ENCODE measurements at regions not wholly inside any gene's neighbourhood (a gene's known extent, or its start where the extent isn't known, plus 50 kb on each side); places are given as distances from the start of the nearest gene placed in this dataset.

DNA sequence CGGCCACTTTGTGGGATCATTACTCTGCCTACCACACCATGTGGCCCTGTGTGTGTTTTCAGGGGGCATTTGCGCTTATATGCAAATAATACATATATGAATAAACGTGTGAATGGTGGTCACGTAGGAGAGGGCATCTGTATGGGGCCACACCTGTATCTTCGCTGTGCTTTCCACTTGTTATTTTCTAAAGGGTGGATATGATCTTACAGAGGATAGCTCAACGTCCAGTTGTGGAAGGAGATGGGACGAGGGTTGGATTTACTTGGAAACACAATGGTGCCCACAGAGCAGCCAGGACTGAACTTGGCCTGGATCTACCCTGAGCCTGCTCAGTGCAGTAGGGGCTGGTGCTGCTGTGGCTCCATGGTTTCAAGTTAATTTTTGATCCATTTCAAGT, 93.3 kb downstream of the YTHDF1 start:
- Mint-ChIP-seq H3K27me3 (peaks cover 2% of the 10 kb centered on the region), H3K27ac (no peak overlapping the region), H3K4me1 (no peaks in the 10 kb centered on the region), H3K4me3 (no peak overlapping the region), H3K9me3 (no peaks in the 10 kb centered on the region), H3K36me3 (no peaks in the 10 kb centered on the region)
- no peak for DNase-seq

DNA sequence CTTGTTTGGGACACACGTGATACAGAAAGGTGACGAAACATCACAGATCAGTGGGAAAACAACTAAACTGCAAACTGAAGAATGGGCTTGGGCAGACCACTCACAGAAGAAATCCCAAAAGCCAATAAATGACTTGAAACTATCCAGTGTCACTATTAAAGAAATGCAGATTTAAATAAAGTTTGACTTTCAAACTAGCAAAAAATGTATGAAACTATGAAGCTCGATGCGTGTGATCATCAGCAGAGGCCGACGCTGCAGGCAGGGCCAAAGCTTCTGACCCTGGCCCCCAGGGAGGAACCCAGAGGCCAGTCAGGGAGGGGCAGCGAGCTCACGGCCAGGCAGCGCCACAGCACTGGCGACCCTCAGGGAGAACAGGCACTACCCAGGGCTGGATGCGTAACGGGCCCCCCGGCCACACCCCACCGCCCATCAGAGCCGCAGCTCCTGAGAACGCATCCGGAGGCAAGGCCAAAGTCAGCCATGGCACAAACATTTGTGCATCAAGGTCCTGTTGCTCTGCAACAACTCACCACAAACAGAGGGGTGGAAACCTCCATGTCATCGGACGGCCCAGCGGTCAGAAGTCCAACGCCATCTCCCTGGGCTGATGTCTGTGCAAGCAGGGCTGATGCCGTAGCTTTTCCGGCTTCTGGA, 94.1 kb downstream of the YTHDF1 start:
- no peak overlapping the region for H3K27ac Mint-ChIP-seq
- no peaks in the 10 kb centered on the region for H3K9me3 Mint-ChIP-seq
- H3K36me3 Mint-ChIP-seq = no peaks in the 10 kb centered on the region
- DNase-seq = no peak
- H3K4me1 Mint-ChIP-seq = no peaks in the 10 kb centered on the region
- H3K4me3 Mint-ChIP-seq = no peak overlapping the region
- peaks cover 2% of the 10 kb centered on the region for H3K27me3 Mint-ChIP-seq

DNA sequence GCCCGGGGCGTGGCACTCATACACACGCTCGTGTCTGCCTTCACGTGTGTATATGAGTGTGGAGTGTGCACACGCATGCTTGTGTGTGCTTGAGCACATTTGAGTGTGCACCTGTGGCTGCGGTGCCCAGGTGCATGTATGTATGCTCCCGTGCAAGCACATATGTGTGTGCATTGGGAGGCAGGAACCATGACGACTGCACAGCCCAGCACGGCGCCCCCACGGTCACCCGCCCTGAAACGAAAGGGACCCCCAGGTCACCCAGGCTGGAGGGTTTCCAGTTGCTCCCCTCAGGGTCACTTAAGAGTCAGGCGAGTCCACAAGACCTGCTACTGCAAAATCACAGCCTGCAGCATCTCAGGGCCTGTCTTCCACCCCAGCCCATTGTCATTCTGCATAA, 94.7 kb downstream of the YTHDF1 start:
- DNase-seq = no peak
- Mint-ChIP-seq H3K4me3 (no peak overlapping the region), H3K9me3 (no peaks in the 10 kb centered on the region), H3K36me3 (no peaks in the 10 kb centered on the region), H3K27ac (no peak overlapping the region), H3K4me1 (no peaks in the 10 kb centered on the region), H3K27me3 (peaks cover 4% of the 10 kb centered on the region)

DNA sequence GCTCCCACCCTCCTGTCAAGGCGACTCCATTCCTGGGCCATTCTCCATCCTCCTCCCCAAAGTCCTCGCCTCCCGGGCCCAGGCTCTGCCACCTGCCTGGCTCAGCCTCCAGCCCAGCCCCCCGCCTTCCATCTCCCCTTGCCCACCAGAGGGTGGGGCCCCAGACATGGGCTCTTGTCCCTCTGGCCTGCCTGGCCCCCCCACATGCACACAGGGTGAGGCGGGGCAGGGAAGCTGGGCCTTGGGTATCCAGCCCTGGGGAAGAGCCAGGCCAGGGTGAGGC, 95.2 kb downstream of the YTHDF1 start:
- peaks cover 8% of the 10 kb centered on the region for H3K27me3 Mint-ChIP-seq
- no peaks in the 10 kb centered on the region for H3K9me3 Mint-ChIP-seq
- no peak overlapping the region for H3K4me3 Mint-ChIP-seq
- no peaks in the 10 kb centered on the region for H3K4me1 Mint-ChIP-seq
- no peak overlapping the region for H3K27ac Mint-ChIP-seq
- no peak for DNase-seq
- H3K36me3 Mint-ChIP-seq = no peaks in the 10 kb centered on the region

DNA sequence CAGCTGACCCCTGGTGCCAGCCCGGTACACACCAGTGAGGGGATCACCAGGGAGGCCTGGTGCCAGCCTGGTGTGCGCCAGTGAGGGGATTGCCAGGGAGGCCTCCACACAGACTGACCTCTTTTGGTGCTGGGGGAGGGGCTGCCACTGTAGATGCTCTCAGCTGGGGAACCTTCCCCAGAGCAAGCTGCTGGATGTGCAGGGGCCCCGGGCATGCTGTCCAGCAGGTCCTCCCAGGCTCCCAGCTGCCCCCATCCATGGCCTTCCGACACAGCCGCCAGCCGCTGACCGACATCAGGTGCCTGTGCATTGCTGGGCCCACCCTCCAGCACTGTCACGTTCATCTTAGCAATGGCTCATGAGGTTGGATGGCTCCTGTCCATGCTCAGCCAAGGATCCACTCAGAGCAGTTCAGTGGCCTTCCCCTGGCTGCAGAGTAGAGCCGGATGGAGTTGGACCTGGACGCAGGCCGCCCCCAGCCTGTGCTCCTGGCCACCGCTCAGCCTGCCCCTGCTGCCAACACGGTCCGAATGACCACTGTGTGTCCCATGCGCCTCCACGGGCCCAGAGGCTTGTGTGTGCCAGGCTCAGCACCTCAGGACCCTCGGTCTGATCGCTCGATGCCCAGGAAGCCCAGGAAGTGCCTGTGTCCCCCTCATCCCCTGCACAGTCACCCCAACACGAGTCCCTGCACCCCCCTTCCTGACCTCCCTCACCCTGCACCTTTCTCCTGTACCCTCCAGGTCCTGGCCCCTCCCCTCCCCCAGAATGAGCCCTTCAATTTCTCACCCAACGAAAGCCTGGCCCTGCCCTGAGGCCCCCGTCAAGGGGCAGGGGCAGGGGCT, 95.7 kb downstream of the YTHDF1 start:
- Mint-ChIP-seq H3K27ac (no peak overlapping the region), H3K9me3 (no peaks in the 10 kb centered on the region), H3K27me3 (peaks cover 11% of the 10 kb centered on the region), H3K36me3 (no peaks in the 10 kb centered on the region), H3K4me1 (no peaks in the 10 kb centered on the region), H3K4me3 (no peak overlapping the region)
- no peak for DNase-seq

DNA sequence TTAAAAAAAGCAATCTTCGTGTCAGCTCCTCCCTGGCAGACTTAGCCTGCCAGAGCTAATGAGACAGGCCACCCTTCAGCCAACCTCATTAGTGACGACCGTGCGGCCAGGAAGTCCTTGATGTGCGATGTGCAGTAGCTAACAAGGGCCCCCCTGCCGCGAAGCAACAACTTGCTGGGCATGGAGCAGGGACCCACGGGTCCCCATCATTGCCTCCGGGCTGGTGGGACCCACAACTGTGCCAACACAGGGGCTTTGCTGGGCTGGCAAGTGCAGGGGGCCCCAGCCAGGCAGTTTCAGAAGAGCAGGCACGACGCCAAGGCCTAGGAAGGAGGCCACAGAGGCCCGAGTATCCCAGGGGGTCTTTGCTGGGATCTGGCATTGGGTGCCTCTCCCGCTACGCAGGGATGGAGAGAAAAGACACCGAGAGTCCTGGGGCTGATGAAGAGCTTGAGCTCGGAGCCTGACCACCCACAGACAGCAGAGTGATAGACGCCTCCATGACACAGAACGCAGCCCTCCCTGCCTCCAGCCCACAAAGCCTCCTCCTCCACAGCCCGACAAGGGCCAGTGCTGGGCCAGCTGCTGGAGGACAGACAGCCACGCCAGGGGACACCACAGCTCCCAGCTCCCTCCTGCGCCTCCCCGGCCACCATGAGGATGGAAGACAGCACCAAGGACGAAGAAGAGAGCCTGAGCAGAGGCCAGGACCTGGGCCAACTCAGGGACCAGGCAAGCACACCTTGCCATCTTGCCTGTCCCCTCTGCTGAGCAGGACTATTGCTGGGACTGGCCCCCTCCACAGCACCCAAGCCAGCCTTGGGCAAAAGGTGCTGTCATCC, 96.6 kb downstream of the YTHDF1 start:
- no peaks in the 10 kb centered on the region for H3K36me3 Mint-ChIP-seq
- H3K27me3 Mint-ChIP-seq = peaks cover 19% of the 10 kb centered on the region
- H3K9me3 Mint-ChIP-seq = no peaks in the 10 kb centered on the region
- H3K4me1 Mint-ChIP-seq = no peaks in the 10 kb centered on the region
- no peak overlapping the region for H3K4me3 Mint-ChIP-seq
- no peak overlapping the region for H3K27ac Mint-ChIP-seq
- no peak for DNase-seq

DNA sequence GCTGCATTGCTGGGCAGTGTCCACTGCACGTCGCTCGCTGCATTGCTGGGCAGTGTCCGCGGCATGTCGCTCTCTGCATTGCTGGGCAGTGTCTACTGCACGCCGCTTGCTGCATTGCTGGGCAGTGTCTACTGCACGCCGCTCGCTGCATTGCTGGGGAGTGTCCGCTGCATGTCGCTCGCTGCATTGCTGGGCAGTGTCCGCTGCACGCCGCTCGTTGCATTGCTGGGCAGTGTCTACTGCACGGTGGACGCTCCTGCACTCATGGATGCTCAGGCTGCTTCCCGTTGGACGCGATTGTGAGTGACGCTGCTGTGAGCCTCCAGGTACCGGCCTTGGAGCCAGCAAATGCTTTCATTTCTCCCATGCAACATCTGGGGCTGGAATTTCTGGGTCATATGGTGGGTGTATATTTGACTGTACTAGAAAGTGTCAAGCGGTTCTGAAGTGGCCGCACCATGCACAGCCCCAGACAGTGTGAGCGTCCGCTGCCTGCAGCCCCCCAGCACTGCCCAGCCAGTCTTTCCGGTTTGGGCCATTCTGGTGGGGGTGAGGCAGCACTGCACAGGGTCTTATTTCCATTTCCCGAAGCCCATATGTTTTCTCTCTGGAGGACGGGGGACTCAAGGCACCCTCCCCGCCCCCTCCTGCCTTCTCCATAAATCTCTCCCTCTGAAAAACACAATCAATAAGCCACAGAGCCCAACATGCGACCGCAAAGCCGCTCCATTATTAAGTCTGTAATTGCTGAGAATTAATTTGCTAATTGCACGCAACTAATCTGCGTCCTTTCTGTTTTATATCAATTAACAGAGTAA, 97.4 kb downstream of the YTHDF1 start:
- no peak for DNase-seq
- peaks cover 25% of the 10 kb centered on the region for H3K27me3 Mint-ChIP-seq
- no peaks in the 10 kb centered on the region for H3K9me3 Mint-ChIP-seq
- H3K4me1 Mint-ChIP-seq = no peaks in the 10 kb centered on the region
- no peaks in the 10 kb centered on the region for H3K36me3 Mint-ChIP-seq
- no peak overlapping the region for H3K27ac Mint-ChIP-seq
- no peak overlapping the region for H3K4me3 Mint-ChIP-seq

DNA sequence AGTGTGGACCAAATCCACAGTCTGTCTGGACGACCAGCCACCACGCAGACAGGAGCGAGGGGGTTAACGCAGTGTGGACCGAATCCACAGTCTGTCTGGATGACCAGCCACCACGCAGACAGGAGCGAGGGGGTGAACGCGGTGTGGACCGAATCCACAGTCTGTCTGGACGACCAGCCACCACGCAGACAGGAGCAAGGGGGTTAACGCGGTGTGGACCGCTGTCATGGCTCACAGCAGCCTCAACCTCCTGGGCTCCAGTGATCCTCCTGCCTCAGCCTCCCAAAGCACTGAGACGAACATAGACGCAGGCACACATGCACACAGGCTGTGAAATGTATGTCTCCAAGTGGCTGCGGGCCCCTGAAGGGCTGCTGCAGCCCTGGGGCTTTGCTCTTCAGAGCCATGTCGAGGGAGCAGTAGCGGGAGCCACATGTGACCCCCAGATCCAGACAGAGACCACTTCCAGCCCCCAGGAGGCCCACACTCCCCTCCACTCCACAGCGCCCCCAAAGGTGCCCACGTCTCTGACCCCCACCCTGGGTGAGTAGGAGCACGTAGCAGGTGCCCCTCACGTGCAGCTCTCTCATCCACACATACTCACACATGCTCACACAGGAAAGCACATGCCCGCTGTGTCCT, 98.1 kb downstream of the YTHDF1 start:
- no peak overlapping the region for H3K4me3 Mint-ChIP-seq
- no peak overlapping the region for H3K27ac Mint-ChIP-seq
- H3K36me3 Mint-ChIP-seq = no peaks in the 10 kb centered on the region
- DNase-seq = no peak
- no peaks in the 10 kb centered on the region for H3K9me3 Mint-ChIP-seq
- H3K27me3 Mint-ChIP-seq = peaks cover 25% of the 10 kb centered on the region
- no peaks in the 10 kb centered on the region for H3K4me1 Mint-ChIP-seq

DNA sequence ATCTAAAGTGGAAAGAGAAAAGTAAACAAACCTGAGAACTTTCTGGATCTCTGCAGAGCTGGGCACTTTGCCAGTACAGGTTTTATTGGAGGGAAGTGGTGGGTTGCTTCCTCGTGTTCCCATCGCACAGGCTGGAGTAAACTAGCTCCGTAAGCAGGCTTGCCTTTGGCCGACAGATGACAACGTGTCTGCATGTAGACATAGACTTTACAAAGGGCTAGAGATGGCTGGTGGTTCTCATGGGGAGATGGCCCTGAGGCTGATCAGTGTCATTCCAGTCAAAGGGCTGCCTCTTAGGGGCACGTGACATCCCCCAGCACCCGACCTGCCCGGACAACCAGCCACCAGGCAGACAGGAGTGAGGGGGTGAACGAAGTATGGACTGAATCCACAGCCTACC, 98.8 kb downstream of the YTHDF1 start:
- H3K36me3 Mint-ChIP-seq = no peaks in the 10 kb centered on the region
- no peaks in the 10 kb centered on the region for H3K4me1 Mint-ChIP-seq
- no peak for DNase-seq
- no peak overlapping the region for H3K27ac Mint-ChIP-seq
- H3K9me3 Mint-ChIP-seq = no peaks in the 10 kb centered on the region
- H3K27me3 Mint-ChIP-seq = peaks cover 25% of the 10 kb centered on the region
- H3K4me3 Mint-ChIP-seq = no peak overlapping the region

DNA sequence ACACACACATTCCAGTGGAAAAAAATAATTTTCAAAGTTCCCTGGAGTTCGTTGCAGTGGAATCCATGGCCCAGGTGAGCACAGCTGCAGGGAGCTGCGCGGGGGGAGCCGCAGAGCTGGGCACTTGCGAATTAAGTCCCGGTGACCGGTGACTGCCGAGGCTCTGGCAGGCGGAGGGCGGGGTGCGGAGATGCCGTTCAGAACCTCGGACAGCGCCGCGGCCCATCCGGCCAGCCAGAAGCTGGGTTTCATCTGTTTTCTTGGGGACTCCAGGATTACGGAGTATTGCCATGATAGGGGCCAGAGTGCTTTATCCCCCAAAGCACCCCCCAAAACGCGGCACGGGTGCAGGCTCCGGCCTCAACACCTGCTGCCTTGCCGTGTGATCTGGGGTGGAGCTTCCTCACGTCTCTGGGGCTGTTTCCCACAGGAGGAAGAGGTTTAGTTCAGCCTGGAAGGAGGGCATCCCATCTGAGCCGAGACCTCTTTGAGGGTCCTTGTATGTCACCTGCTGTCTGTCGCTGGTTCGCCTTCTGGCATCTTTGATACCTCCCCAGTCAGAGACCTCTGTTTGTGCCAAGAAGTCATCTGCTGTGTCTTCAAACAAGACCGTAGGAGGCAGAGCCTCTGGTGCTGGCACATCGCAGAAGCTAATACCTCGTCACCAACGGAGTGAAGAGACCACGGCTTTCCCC, 99.4 kb downstream of the YTHDF1 start:
- Mint-ChIP-seq H3K27me3 (peaks cover 25% of the 10 kb centered on the region), H3K4me3 (no peak overlapping the region), H3K9me3 (peaks cover 4% of the 10 kb centered on the region), H3K27ac (no peak overlapping the region), H3K36me3 (no peaks in the 10 kb centered on the region), H3K4me1 (no peaks in the 10 kb centered on the region)
- no peak for DNase-seq

DNA sequence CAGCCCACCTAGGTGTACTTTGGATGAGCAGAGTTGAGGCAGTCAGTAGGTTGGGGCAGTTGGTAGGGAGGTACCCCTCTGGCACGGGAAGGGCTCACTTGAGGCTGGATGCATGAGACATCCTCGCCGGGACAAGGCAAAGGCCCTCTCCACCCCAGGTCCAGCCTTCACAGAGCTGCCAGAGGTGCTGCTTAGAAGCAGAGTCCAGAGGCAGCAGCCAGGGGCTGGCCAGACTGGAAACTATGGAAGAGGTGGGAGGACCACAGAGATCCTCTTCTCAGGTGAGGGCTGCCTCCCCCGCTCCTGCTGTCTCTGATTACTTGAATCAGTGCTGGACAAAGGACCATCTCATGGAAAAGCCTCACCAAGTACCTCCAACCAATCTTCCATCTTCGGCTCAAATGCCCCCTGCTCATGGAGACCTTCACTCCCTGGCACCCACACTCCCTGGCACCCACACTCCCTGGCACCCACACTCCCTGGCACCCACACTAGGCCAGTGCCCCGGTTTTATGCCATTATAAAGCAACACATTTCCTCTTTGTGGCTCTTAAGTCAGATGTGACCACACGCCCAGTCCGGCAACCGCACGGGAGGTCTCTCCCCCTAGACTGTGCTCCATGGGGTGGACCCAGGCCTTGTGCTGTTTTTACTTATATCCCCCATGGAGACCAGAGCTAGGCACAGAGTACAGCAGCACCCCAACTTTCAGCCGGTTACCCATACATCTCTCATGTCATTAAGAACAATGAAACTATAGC, 100.1 kb downstream of the YTHDF1 start:
- no peak overlapping the region for H3K27ac Mint-ChIP-seq

DNA sequence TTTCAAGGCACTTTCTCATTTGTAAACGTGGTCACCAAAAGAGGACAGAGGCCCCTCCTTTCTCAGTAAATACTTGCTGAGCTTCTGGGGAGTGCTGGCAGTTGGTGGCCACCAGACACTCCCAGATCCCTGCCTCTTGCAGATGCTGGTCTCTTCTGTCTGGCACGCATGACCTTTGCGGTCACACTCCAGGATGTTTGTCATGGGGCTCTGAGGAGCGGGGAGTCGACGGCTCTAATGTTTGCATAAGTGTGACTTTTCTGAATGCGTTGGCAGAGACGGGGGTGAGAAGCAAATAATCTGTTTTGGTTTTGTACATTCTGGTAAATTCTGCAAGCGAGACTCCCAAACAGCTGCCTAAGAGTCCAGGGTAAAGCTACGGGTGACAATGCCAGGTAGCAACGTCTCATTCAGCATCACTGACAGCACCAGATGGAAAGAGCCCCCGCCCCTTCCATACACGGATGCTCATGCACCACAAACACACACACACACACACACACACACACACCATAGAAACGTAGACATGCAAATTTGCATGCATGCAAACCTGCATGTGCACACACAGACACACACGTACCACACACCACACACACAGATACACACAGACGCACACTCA, 101.1 kb downstream of the YTHDF1 start:
- Mint-ChIP-seq H3K4me1 (no peaks in the 10 kb centered on the region), H3K27ac (no peak overlapping the region)
- DNase-seq = no peak

More for the DNA sequence above, 100.1 kb downstream of the YTHDF1 start:
- DNase-seq = no peak
- Mint-ChIP-seq H3K4me1 (no peaks in the 10 kb centered on the region), H3K9me3 (peaks cover 6% of the 10 kb centered on the region), H3K4me3 (no peak overlapping the region), H3K36me3 (no peaks in the 10 kb centered on the region), H3K27me3 (peaks cover 25% of the 10 kb centered on the region)

DNA sequence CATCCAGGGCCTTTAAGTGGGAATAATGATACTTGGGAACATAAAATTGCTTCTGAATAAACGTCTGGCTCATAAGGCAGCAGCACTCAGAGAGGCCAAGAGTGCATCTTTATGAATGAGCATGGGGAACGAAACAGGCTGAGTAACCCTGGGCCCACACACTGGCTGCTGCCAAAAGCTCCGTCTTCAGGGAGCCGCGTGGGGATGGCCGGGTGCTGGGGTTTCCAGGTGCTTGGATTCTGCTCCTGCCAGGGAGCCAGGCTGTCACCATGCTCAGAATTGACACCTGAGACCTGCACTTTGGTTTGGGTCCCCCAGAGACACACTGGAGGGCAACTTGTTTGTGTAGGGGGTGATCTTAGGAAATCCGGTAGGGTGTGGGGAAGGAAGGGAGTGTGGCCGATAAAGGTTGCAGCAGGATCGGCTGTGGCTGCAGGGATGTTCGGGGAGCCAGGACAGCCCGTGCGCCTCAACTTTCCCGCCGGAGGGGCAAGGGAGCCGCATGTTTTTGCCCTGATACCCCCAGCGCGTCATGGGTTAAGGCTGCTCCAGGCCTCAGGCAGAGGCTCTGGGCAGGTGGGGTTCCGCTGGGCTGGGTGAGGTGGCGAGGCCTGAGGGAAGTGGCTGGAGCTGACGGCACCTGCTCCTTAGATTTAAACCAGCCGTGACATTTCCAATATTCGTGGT, 101.8 kb downstream of the YTHDF1 start:
- Mint-ChIP-seq H3K27me3 (peaks cover 25% of the 10 kb centered on the region), H3K4me3 (no peak overlapping the region), H3K27ac (no peak overlapping the region), H3K36me3 (no peaks in the 10 kb centered on the region), H3K4me1 (no peaks in the 10 kb centered on the region), H3K9me3 (peaks cover 6% of the 10 kb centered on the region)
- DNase-seq = no peak

More for the DNA sequence above, 101.1 kb downstream of the YTHDF1 start:
- H3K36me3 Mint-ChIP-seq = no peaks in the 10 kb centered on the region
- peaks cover 6% of the 10 kb centered on the region for H3K9me3 Mint-ChIP-seq
- H3K4me3 Mint-ChIP-seq = no peak overlapping the region
- H3K27me3 Mint-ChIP-seq = peaks cover 25% of the 10 kb centered on the region
